HPDE6-E6E7 (cell line): ENCODE measurements at regions not wholly inside any gene's neighbourhood (a gene's known extent, or its start where the extent isn't known, plus 50 kb on each side); places are given as distances from the start of the nearest gene placed in this dataset.
A peak's percentile ranks its signal among the peaks of the same experiment; 100 is the strongest.

ENCODE experiments used
- DNase-seq: peaks from one replicate; pipeline ENCODE4 v3.0.0; 2011; ENCODE audit warnings: missing footprints; ENCODE audit errors: extremely low spot score

DNA sequence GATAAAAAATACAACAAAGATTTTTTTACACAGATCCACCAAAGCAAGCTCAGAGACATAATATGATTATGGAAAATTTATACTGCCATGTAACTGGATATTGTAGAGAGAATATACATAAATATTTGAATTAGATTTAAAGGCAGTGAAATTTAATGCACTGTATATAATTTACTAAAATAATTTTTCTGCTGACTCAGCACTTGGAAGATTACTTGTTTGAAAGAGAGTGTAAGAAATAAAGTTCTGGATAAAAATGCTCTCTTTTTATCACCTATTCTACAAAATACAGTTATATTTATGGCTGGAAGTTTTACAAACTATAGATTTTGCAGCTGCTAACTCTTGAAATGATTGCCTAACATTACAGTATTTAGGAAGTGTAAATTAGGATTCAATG, 628.3 kb upstream of the CHORDC1 start:
- DNase-seq: no peak

DNA sequence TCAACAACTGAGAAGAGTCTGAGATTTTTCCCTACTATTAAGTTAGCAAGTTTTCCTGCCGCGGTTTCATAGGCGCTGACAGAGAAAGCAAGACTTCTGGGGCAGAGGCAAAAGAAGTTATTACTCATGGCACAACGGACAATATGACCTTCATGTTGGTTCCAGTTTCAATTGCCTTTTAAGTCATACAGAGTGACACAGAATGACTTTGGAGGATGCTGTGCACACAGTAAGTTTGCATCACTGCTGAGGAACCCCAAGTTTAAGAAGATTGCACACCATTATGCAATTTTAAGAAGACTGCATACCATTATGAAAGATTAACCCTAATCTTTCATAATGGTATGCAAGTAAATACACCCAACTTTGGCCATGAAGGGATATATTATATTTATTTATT, 626.5 kb upstream of the CHORDC1 start:
- no peak for DNase-seq

- DNase-seq: no peak
These were observed 624.5 kb upstream of the CHORDC1 start for GRCh38 chr11:90847268-90847886.

DNA sequence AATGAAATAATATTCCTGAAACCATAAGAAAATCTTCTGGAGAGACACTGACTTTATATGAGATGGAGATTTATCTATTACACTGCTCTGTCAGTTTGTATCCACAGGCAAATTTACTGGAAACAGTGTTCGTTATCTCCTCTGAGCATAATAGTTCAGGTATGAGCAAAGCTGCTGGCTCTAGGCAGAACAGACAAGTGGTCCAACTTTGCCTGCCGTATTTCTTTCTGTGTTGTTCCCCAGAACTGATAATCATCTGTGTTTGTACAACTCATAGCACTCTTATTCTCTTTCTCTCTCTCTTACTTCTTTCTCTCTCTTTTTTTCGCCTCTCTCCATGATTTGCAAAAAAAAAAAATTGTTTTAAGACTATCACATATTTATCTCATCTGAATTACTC, 623.8 kb upstream of the CHORDC1 start:
- DNase-seq: no peak

GRCh38 chr11:90845799-90846198, 623.0 kb upstream of the CHORDC1 start:
- no peak for DNase-seq

DNA sequence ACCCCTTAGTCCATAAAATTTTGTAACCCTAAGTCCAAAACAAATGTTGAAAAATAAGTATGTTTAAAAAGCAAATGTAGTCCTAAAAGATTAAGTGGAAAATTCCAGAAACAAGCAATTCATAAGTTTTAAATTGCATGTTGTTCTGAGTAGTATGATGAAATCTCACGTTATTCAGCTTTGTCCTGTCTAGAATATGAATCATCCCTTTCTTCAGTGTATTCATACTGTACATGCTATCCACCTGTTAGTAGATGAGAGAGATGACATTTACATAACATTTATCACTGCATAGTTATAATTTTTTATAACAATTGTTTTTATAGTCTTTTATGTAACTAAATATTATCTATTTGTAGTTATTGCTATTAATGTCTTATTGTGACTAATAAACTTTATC, 622.3 kb upstream of the CHORDC1 start:
- DNase-seq: peak; percentile 7

DNA sequence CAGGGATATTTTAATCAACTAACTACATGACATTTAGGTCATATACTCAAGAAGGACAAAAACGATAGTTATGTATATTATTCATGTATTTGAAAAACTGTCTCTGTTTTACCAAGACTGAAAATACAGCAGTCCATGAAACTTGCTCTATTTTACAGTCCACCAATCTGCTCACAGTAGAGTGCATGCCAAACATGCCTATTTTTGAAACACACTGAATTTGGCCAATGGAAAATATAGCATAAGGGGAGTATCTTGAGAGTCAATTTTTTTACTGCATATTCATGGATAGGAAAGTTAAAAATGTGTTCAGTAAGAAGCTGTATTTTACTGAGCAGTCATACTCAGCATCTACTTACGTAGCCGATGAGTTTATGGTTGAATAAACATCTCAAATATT, 621.2 kb upstream of the CHORDC1 start:
- DNase-seq: no peak

DNA sequence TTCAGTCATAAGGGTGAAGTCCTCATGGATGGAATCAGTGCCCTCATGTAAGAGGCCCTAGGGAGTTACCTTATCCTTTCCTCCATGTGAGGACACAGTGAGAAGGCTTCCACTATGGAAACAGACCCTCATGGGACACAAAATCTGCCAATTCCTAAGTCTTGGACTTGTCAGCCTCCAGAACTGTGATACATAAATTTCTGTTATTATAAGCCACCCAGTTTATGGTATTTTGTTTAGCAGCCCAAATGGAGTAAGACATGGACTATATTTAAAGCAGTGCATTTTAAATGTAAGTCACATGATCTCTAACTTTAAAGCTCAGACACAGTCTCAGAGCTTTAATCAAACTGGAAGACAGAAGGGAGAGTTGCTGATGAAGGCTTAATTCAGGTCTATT, 619.8 kb upstream of the CHORDC1 start:
- no peak for DNase-seq

DNA sequence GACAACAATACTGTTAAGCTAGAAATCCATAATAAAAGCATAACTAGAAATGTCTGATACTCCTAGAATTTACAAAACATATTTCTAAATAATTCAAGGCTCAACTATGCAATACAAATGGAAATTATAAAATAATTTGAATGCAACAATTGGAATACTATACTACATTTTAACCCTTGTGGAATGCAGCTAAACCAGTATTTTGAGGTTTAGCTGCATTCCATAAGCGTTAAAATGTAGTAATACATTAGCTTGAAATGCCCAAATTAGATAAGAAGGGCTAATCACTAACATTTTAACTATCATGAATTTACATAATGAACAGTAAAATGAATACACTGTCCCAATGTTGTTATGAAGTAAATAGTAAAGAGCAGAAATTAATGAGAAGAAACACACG, 617.2 kb upstream of the CHORDC1 start:
- DNase-seq: no peak

GRCh38 chr11:90836031-90836430, 613.2 kb upstream of the CHORDC1 start:
- no peak for DNase-seq

DNA sequence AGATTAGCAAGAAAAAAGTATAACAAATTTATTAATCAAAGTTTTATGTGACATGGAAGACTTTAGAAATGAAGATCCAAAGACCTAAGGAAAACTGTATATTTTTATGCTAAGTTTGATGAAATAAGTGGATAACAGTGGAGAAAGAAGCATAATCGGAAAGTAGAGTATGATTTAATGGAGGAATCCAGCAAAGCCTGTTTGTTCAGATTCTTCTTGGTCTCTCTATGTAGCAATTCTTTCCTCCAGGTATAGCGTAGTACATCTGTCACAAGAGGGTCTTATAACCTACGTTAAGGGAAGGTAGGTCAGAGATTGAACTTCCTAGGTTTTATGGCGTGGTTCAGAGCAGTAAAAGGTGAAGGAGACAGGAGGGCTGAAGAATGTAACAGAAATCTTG, 600.6 kb upstream of the CHORDC1 start:
- no peak for DNase-seq

DNA sequence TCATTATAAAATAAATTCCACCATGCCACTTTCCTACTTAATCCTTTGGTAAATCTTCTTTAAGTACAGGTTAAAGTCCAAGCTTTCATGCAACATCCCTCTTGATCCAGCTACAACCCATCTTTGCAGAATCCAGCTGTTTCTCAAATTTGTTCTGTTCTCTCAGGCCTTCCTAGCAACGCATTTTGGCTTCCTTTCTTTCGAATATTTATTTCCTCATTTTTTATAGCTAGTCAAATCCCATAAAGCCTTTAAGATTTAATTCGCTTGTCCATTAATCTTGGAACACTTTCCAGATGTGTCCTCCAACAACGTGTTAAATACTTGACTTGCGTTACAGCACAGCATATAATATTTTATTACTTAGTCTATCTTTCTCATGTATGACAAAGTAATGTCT, 600.1 kb upstream of the CHORDC1 start:
- no peak for DNase-seq

DNA sequence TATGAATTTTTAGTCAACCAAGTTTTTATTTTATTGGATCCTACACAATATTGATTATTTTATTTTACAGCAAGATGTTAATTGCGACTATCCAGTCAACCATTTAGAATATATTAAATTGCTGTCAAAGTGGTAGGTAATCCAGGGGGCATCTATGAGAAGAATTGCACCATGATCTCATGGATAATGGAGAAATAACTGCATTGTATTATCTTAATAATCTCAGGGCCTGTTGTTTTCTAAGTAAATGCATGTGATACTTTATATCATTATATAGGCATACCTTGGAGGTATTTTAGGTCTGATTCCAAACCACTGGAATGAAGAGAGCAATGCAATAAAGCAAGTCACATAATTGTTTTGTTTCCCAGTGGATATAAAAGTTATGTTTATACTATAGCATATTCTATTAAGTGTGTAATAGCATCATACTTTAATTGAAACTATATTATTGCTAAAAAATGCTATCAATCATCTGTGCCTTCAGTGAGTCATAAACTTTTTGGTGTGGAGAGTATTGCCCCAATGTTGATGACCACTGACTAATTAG, 595.4 kb upstream of the CHORDC1 start:
- no peak for DNase-seq

GRCh38 chr11:90809581-90809980, 586.7 kb upstream of the CHORDC1 start:
- peak; percentile 3 for DNase-seq

DNA sequence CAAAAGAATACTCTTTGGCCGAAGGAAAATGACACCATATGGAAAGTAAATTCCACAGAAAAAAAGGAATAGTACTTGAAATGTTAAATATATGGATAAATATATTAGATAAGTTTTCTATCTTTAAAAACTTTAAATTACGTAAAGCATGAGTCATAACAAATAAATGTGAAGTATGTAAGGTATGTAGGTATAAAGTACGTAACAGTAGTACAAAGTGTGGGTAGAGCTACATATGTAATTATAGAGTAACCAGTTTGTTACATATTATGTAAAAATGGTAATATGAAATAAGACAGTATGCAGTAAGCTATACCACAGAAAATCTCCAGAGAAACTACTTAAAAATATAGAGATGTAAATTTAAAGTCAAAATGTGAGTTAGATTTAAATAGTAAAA, 582.3 kb upstream of the CHORDC1 start:
- no peak for DNase-seq

- DNase-seq: no peak
These were observed 581.0 kb upstream of the CHORDC1 start for GRCh38 chr11:90803831-90804230.

DNA sequence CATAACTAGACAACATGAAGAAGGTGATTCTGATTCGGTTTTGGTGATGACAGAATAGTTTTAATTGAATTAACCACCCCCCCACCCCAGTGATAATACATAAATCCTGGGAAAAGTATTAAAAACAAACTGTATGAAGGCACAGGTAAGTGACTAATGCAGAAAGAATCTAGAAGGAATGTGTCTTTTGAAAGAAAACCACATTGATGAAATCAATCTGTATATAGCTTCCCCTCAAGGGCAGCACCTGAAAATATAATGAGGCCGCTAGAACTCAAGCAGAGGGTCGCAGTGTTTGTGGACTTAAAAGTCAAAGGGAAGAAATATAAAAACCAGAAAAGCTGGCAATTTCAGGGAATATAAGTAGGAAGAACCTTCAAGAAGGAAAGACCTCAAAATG, 580.5 kb upstream of the CHORDC1 start:
- peak; percentile 10 for DNase-seq

- no peak for DNase-seq
These were observed 575.9 kb upstream of the CHORDC1 start for GRCh38 chr11:90798769-90799168.

DNA sequence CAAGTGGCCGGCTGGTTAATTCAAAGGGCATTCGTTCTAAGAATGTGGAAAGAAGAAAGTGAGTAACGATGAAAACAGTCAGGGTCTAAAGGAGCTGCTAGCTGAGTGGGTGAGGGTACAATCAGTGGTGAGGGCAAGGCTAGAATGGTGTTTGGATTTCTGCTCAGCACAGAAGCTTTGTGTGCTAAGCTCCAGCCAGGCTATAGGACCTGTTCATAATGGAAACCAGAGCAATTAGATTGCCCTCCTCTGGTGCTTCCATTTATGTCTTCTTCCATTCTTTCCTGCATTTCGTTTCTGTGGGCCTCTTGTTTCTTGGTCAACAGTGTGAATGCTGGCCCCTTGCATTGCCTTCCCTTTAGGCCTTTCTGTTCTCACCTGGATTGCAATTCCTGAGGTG, 572.9 kb upstream of the CHORDC1 start:
- no peak for DNase-seq

- DNase-seq: no peak
These were observed 566.1 kb upstream of the CHORDC1 start for GRCh38 chr11:90788961-90789360.

DNA sequence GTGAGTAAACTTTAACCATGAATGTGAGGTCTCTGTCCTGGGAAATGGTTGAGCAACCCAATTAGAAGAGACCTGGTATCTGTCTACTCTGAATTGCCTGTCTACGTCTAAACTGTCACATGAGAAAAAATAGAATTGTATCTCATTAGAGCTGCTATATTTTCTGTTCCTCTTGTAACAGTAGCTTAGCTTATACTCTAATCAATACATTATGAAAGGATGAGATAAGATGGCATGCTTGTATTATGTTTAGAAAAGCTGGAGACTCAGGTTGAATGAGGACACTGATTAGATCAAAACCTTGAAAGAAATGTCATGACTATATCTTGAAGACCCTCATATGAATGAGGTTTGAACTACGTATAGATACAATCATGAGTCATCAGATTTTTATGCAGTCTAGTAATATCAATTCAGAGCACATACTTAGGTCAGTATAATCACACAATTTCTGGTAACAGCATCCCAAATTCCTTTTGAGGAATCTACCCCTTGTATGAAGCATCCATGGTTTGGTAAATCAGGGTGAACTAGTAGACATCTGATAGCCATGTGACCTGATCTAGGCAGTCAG, 561.5 kb upstream of the CHORDC1 start:
- no peak for DNase-seq

GRCh38 chr11:90783111-90783510, 560.3 kb upstream of the CHORDC1 start:
- no peak for DNase-seq

DNA sequence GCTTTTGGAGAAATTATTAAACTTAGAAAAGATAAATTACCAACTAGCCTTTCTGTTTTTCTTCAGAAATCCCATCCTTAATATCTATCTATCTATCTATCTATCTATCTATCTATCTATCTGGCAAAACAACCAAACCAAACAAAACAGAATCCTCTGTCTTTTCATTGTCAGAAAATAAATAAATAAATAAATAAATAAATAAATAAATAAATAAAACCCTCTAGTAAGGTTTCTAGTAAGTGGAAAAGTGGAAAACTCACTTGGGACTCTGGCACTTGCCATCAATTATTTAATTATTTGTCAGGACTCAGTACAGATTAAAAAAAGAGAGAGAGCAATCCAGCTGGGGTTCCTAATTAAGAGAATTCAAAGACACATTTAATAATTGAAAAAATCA, 556.2 kb upstream of the CHORDC1 start:
- no peak for DNase-seq
